Peyer's patch (tissue), 4 donors: ENCODE measurements at regions not wholly inside any gene's neighbourhood (a gene's known extent, or its start where the extent isn't known, plus 50 kb on each side); places are given as distances from the start of the nearest gene placed in this dataset.
"Not testable (repeated sequence)": the region's sequence is repeated elsewhere in the genome, so short reads cannot be mapped to it uniquely, and the experiment has no call there.

Experiments
- CTCF ChIP-seq, 6 experiments: fragments of 450-650 bp in 4 of 6; fragments of 200-600 bp in 2 of 6; sonication (generic) in 1 of 6; IDR thresholded peaks; one replicate each; pipeline ENCODE4 v1.5.1; 2017 to 2019; ENCODE audit warnings: antibody characterized with exemption in 6 of 6, mild to moderate bottlenecking in 3 of 6, moderate library complexity in 1 of 6
- POLR2A ChIP-seq, 2 donors: fragments of 450-650 bp; IDR thresholded peaks; one replicate each; pipeline ENCODE4 v1.5.1; 2017; ENCODE audit warnings: antibody characterized with exemption in 2 of 2, mild to moderate bottlenecking in 2 of 2, moderate library complexity in 2 of 2

- not testable (repeated sequence) for TF ChIP-seq CTCF, POLR2A (IDR thresholded peaks at IDR 0.05)
These were observed 214.7 kb downstream of the PLA2G4A start for GRCh38 chr1:187043433-187043832.
